ENCODE measurements at regions not wholly inside any gene's neighbourhood (a gene's known extent, or its start where the extent isn't known, plus 50 kb on each side); places are given as distances from the start of the nearest gene placed in this dataset.
A peak's percentile ranks its signal among the peaks of the same experiment; 100 is the strongest.

GRCh38 chr1:226816576-226816975 is 53.8 kb upstream of the PSEN2 start:
- no peak for DNase-seq (ENCODE audit: low read depth in 2 of 2)

- DNase-seq (ENCODE audit: low read depth in 2 of 2): no peak
Observed at GRCh38 chr1:226814751-226815537, 55.5 kb upstream of the PSEN2 start.

- no peak for DNase-seq (ENCODE audit: low read depth in 2 of 2)
Observed at GRCh38 chr1:226813671-226814591, 56.5 kb upstream of the PSEN2 start.

GRCh38 chr1:226810681-226811080 is 59.7 kb upstream of the PSEN2 start:
- no peak for DNase-seq (ENCODE audit: low read depth in 2 of 2)

GRCh38 chr1:226809785-226810571 is 60.4 kb upstream of the PSEN2 start:
- DNase-seq (ENCODE audit: low read depth in 2 of 2): no peak

GRCh38 chr1:226808501-226808900 is 61.9 kb upstream of the PSEN2 start:
- no peak for DNase-seq (ENCODE audit: low read depth in 2 of 2)

- no peak for DNase-seq (ENCODE audit: low read depth in 2 of 2)
Observed at GRCh38 chr1:226806988-226807387, 63.4 kb upstream of the PSEN2 start.

GRCh38 chr1:226804907-226805759 is 65.3 kb upstream of the PSEN2 start:
- no peak for DNase-seq (ENCODE audit: low read depth in 2 of 2)

GRCh38 chr1:226800763-226801380 is 61.8 kb upstream of the ITPKB start:
- no peak for DNase-seq (ENCODE audit: low read depth in 2 of 2)

GRCh38 chr1:226799634-226800281 is 60.7 kb upstream of the ITPKB start:
- DNase-seq (ENCODE audit: low read depth in 2 of 2): no peak

GRCh38 chr1:226798427-226799411 is 59.6 kb upstream of the ITPKB start:
- DNase-seq (ENCODE audit: low read depth in 2 of 2): peak; percentile 51 to 69

GRCh38 chr1:226797151-226797550 is 58.1 kb upstream of the ITPKB start:
- DNase-seq (ENCODE audit: low read depth in 2 of 2): no peak

GRCh38 chr1:226793620-226794276 is 54.7 kb upstream of the ITPKB start:
- DNase-seq (ENCODE audit: low read depth in 2 of 2): no peak

- DNase-seq (ENCODE audit: low read depth in 2 of 2): no peak
Observed at GRCh38 chr1:226792368-226792767, 53.3 kb upstream of the ITPKB start.

- DNase-seq (ENCODE audit: low read depth in 2 of 2): no peak
Observed at GRCh38 chr1:226790545-226791181, 51.6 kb upstream of the ITPKB start.

GRCh38 chr1:226788965-226789364 is 49.9 kb upstream of the ITPKB start:
- DNase-seq (ENCODE audit: low read depth in 2 of 2): no peak
